PFSK-1 (cell line): ENCODE measurements at regions not wholly inside any gene's neighbourhood (a gene's known extent, or its start where the extent isn't known, plus 50 kb on each side); places are given as distances from the start of the nearest gene placed in this dataset.

Experiments used
- FOXP2 ChIP-seq: optimal IDR thresholded peaks from 2 replicates; pipeline ENCODE3; 2011; ENCODE audit warnings: borderline replicate concordance, control low read depth, inconsistent platforms; ENCODE audit not compliant: insufficient read depth; ENCODE audit errors: extremely low read length, extremely low read depth
- POLR2AphosphoS5 ChIP-seq: IDR thresholded peaks from 2 replicates; pipeline ENCODE4 v1.6.1; 2012; ENCODE audit warnings: low read depth, mild to moderate bottlenecking, control low read depth, low read length, moderate library complexity
- REST ChIP-seq, 2 experiments: IDR thresholded peaks; 2 replicates each; pipeline versions ENCODE4 v1.6.1 to v1.8.0; 2011 to 2012; ENCODE audit warnings: low read depth in 2 of 2, low read length in 2 of 2, control low read depth in 1 of 2, inconsistent platforms in 1 of 2, mild to moderate bottlenecking in 1 of 2, moderate library complexity in 1 of 2; ENCODE audit not compliant: insufficient read depth in 1 of 2
- SIN3A ChIP-seq: IDR thresholded peaks from 2 replicates; pipeline ENCODE4 v1.6.1; 2012; ENCODE audit warnings: mild to moderate bottlenecking, low read length, moderate library complexity, borderline replicate concordance; ENCODE audit not compliant: insufficient read depth
- TAF1 ChIP-seq: IDR thresholded peaks from 2 replicates; pipeline ENCODE4 v1.6.1; 2012; ENCODE audit warnings: low read length, control low read depth, borderline replicate concordance; ENCODE audit not compliant: insufficient read depth

DNA sequence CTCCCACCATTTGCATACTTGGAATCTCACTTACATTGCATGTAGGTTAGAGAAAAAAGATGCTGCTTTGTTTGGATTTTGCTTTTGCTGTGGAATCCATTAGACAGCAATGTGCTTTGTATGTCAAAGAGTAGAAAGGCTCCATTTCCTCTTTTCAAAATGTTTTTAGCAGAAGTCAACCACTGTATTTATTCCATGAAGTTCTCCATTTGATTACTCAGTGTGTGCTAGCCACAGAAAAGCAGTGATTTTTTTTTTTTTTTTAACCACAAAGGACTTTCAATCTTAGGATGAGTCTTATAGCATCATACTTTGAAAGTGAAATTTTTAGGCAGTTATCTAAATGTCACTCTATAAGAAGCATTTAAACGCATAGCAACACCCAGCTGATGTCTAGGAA is 285.0 kb upstream of the ADAMTS9 start:
- TF ChIP-seq FOXP2 (no peak), POLR2AphosphoS5 (no peak), REST (IDR thresholded peaks at IDR 0.05; ENCODE audit: insufficient read depth in 1 of 2, low read depth in 2 of 2, low read length in 2 of 2) (no peak), SIN3A (no peak), TAF1 (no peak)

- no peak for TF ChIP-seq POLR2AphosphoS5
Measured at GRCh38 chr3:64971602-64972001, 283.8 kb upstream of the ADAMTS9 start.

GRCh38 chr3:64970634-64971033 is 282.8 kb upstream of the ADAMTS9 start:
- TF ChIP-seq POLR2AphosphoS5 = no peak
- no peak for TF ChIP-seq FOXP2
- TF ChIP-seq SIN3A = no peak
- TF ChIP-seq TAF1 = no peak

DNA sequence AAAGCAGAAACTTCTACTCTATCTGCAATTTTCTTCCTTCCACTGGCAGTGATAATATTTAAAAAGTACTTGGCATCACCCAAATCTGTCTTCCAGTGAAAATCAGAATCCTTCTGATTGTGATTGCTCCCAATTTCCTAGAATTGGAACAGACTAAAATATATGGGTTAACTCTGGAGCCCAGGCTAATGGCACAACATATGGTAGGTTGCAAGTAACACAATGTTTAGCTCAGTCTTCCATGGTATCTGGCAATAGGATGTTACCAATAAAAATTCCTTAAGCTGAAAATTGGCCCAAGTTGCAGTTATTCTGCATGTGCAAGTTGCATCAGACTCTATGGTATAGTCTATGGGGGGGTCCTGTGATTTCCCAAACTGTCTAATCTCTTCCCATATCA is 273.5 kb upstream of the ADAMTS9 start:
- TF ChIP-seq TAF1 = no peak
- no peak for TF ChIP-seq REST (IDR thresholded peaks at IDR 0.05; ENCODE audit: insufficient read depth in 1 of 2, low read depth in 2 of 2, low read length in 2 of 2)
- no peak for TF ChIP-seq POLR2AphosphoS5
- TF ChIP-seq SIN3A = no peak
- TF ChIP-seq FOXP2 = no peak

DNA sequence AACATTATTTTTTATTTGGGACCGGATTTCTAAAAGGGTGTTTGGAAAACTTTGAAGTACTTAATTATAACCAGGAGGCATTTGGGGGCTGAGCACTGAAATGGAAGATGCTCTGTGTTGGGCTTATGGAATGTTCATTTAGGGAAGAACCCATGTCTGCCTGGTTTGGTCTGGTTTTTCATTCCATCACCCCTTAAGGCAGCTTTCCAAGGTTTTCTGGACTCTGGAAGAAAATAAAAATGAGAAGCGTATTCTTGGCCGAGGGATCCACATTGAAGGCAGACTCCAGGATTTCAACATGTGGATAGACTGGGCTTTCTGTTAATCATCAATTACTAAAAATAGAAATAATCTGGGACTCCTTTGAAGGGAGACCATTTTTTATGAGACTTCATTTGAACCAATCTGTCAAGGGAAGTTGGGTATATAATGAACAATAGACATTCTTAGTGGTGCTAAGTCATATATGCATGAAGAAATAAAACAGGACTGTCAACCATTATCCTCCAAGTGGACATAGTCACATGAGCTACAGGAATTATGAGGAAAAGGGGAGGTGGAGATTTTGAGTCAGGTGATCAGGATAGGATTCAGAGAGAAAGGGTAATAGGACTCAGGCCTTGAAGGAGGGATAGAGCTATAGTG is 270.5 kb upstream of the ADAMTS9 start:
- TF ChIP-seq TAF1 (no peak), REST (IDR thresholded peaks at IDR 0.05; ENCODE audit: insufficient read depth in 1 of 2, low read depth in 2 of 2, low read length in 2 of 2) (no peak), SIN3A (no peak), POLR2AphosphoS5 (no peak), FOXP2 (no peak)

DNA sequence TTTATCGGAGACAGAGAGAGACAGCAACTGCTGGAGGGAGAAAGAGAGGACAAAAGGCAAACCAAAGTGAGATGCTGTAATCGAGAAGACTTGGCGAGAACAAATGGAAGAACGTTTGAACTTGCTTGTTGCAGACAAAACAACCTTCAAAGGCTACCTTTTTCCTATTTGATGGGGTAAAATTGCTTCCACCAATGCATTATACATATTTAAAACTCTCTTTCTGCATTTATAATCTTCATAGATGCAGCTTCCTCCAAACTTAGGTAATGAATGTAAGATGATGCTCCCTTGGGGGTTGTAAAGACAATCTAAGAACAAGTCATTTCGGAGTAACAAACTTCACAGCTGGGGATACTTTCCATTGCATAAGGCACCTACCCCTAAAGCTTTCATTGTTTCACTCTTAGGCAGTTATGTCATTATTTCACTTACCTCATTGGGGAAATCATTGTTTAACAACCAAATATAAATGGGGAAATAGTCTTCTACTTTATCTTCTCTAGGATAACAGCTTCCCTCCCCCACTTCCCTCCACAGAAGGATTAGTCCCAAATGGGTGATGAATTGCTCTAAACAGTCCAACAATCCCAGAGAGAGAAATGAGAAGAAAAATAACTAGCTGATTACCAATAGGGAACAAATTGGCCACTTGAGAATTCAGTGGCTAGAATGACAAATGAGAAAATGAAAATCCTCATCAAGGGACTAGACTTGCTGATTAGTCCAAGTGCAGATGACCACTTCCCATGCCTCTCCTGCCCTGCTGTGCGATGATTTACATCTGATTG is 269.8 kb upstream of the ADAMTS9 start:
- TF ChIP-seq POLR2AphosphoS5 = no peak
- TF ChIP-seq FOXP2 = no peak
- no peak for TF ChIP-seq TAF1
- TF ChIP-seq REST (IDR thresholded peaks at IDR 0.05; ENCODE audit: insufficient read depth in 1 of 2, low read depth in 2 of 2, low read length in 2 of 2) = no peak
- TF ChIP-seq SIN3A = no peak
